Neuronal stem cell (in vitro differentiated cells): ENCODE measurements at regions not wholly inside any gene's neighbourhood (a gene's known extent, or its start where the extent isn't known, plus 50 kb on each side); places are given as distances from the start of the nearest gene placed in this dataset.
A peak's percentile ranks its signal among the peaks of the same experiment; 100 is the strongest.

ENCODE experiments used
- DNase-seq: peaks from one replicate; pipeline ENCODE4 v3.0.0-alpha.2; 2013; ENCODE audit warnings: low spot score
- H2AFZ ChIP-seq: one replicate; pipeline ENCODE4 v1.6.1; 2013; ENCODE audit warnings: mild to moderate bottlenecking, low read length, inconsistent platforms
- H2AK5ac ChIP-seq: 2 replicates; pipeline ENCODE4 v1.6.1; 2013; ENCODE audit warnings: low read depth, mild to moderate bottlenecking, inconsistent platforms, low read length, moderate library complexity, mixed read lengths
- H2BK120ac ChIP-seq: 2 replicates; pipeline ENCODE4 v1.6.1; 2013; ENCODE audit warnings: low read depth, mild to moderate bottlenecking, inconsistent platforms, low read length, moderate library complexity, mixed read lengths
- H2BK12ac ChIP-seq: one replicate; pipeline ENCODE4 v1.6.1; 2013; ENCODE audit warnings: low read length, inconsistent platforms
- H2BK15ac ChIP-seq: 2 replicates; pipeline ENCODE4 v1.6.1; 2013; ENCODE audit warnings: mild to moderate bottlenecking, low read length, inconsistent platforms, mixed read lengths
- H2BK5ac ChIP-seq: one replicate; pipeline ENCODE4 v1.6.1; 2013; ENCODE audit warnings: inconsistent platforms, mild to moderate bottlenecking, low read length, moderate library complexity
- H3K14ac ChIP-seq: one replicate; pipeline ENCODE4 v1.6.1; 2013; ENCODE audit warnings: low read length, inconsistent platforms
- H3K18ac ChIP-seq: 2 replicates; pipeline ENCODE4 v1.6.1; 2013; ENCODE audit warnings: low read length, inconsistent platforms
- H3K23ac ChIP-seq: 2 replicates; pipeline ENCODE4 v1.6.1; 2013; ENCODE audit warnings: low read depth, mild to moderate bottlenecking, mixed read lengths, low read length, inconsistent platforms; ENCODE audit not compliant: poor library complexity
- H3K27ac ChIP-seq: replicated peaks from 3 replicates; pipeline ENCODE4 v1.5.1; 2013; ENCODE audit warnings: low read length, inconsistent platforms
- H3K27me3 ChIP-seq, 3 experiments: 2 replicates each; pipeline ENCODE4 v1.6.1; 2013; ENCODE audit warnings: low read length in 3 of 3, mild to moderate bottlenecking in 2 of 3, inconsistent platforms in 1 of 3, low read depth in 1 of 3, mixed read lengths in 1 of 3, moderate library complexity in 1 of 3; ENCODE audit not compliant: control insufficient read depth in 3 of 3, insufficient read depth in 3 of 3
- H3K36me3 ChIP-seq, 2 donors: replicated peaks in 1 of 2; 2 replicates each; pipeline ENCODE4 v1.6.1; 2013; ENCODE audit warnings: low read length in 2 of 2; ENCODE audit not compliant: control insufficient read depth in 2 of 2, insufficient read depth in 2 of 2
- H3K4ac ChIP-seq: 2 replicates; pipeline ENCODE4 v1.6.1; 2013; ENCODE audit warnings: inconsistent platforms, mild to moderate bottlenecking, low read length, moderate library complexity
- H3K4me1 ChIP-seq, 2 donors: 1 replicate in 1 of 2; 2 replicates in 1 of 2; pipeline ENCODE4 v1.6.1; 2013; ENCODE audit warnings: low read length in 2 of 2, low read depth in 1 of 2; ENCODE audit not compliant: control insufficient read depth in 2 of 2, insufficient read depth in 1 of 2
- H3K4me2 ChIP-seq: one replicate; pipeline ENCODE4 v1.6.1; 2013; ENCODE audit warnings: mild to moderate bottlenecking, low read length, inconsistent platforms; ENCODE audit not compliant: insufficient read depth, poor library complexity, severe bottlenecking
- H3K4me3 ChIP-seq, 2 donors: 2 replicates each; pipeline ENCODE4 v1.5.1; 2013; ENCODE audit warnings: low read length in 2 of 2, mild to moderate bottlenecking in 2 of 2, inconsistent platforms in 1 of 2, moderate library complexity in 1 of 2
- H3K79me1 ChIP-seq: one replicate; pipeline ENCODE4 v1.6.1; 2013; ENCODE audit warnings: low read depth, mild to moderate bottlenecking, inconsistent platforms, low read length, moderate library complexity
- H3K9ac ChIP-seq: one replicate; pipeline ENCODE4 v1.6.1; 2013; ENCODE audit warnings: mild to moderate bottlenecking, low read depth, low read length, inconsistent platforms; ENCODE audit not compliant: poor library complexity
- H3K9me3 ChIP-seq, 2 donors: replicated peaks in 1 of 2; 2 replicates each; pipeline versions ENCODE3 to v1.6.1; 2013; ENCODE audit warnings: low read length in 2 of 2, mild to moderate bottlenecking in 2 of 2, inconsistent platforms in 1 of 2, low read depth in 1 of 2, mixed read lengths in 1 of 2, moderate library complexity in 1 of 2; ENCODE audit not compliant: control insufficient read depth in 2 of 2, insufficient read depth in 1 of 2
- H4K8ac ChIP-seq: one replicate; pipeline ENCODE4 v1.6.1; 2013; ENCODE audit warnings: low read depth, mild to moderate bottlenecking, inconsistent platforms, low read length, moderate library complexity
- H4K91ac ChIP-seq: one replicate; pipeline ENCODE4 v1.6.1; 2013; ENCODE audit warnings: low read length, low read depth, mild to moderate bottlenecking, inconsistent platforms; ENCODE audit not compliant: poor library complexity
- WGBS, 2 donors: extraction: QIAGEN DNeasy Blood & Tissue Kit; methylation state at CpG; one replicate each; pipeline ENCODE4 v1.1.7; 2013; ENCODE audit warnings: missing lambda C conversion rate in 2 of 2, mixed read lengths in 1 of 2; ENCODE audit not compliant: insufficient read length in 2 of 2, insufficient replicate concordance in 1 of 2; ENCODE audit errors: extremely low coverage in 2 of 2; 5-methylcytosine and 5-hydroxymethylcytosine counted together

GRCh38 chr6:167590193-167590592, 236.5 kb upstream of the AFDN start:
- no peak overlapping the region for H2BK120ac ChIP-seq
- peak overlapping the region; percentile 85 for H2BK12ac ChIP-seq
- H3K18ac ChIP-seq, result peak overlapping the region; percentile 83
- no peak overlapping the region for H2AFZ ChIP-seq
- peak overlapping the region; percentile 62 for H2BK15ac ChIP-seq
- H3K27me3 ChIP-seq, result peaks cover 0 to 1% (median 0%) of the 10 kb centered on the region in 3 experiments
- peak overlapping the region; percentile 78 for H3K4ac ChIP-seq
- peaks cover 5 to 8% of the 10 kb centered on the region in 2 donors for H3K4me1 ChIP-seq
- no peak overlapping the region for H3K27ac ChIP-seq
- no peak overlapping the region for H3K4me2 ChIP-seq
- DNase-seq, result no peak
- no peaks in the 10 kb centered on the region for H3K79me1 ChIP-seq
- WGBS, 2 donors, result no CpG with 5 or more reads among the region's 3 CpGs
- H4K91ac ChIP-seq, result peak overlapping the region; percentile 69
- H3K9me3 ChIP-seq, result peaks cover 8 to 14% of the 10 kb centered on the region in 2 donors
- H3K23ac ChIP-seq, result no peak overlapping the region
- H2BK5ac ChIP-seq, result peak overlapping the region; percentile 88
- H3K14ac ChIP-seq, result peak overlapping the region; percentile 61
- H3K36me3 ChIP-seq, result peaks cover 0 to under 1% of the 10 kb centered on the region in 2 donors
- no peak overlapping the region for H3K9ac ChIP-seq
- no peak overlapping the region for H4K8ac ChIP-seq
- H3K4me3 ChIP-seq, result peak overlapping the region in 1 of 2 donors; percentile 65
- H2AK5ac ChIP-seq, result peak overlapping the region; percentile 78
